Body of pancreas (tissue), 4 donors: ENCODE measurements at regions not wholly inside any gene's neighbourhood (a gene's known extent, or its start where the extent isn't known, plus 50 kb on each side); places are given as distances from the start of the nearest gene placed in this dataset.

Source experiments
- POLR2A ChIP-seq, 3 donors: fragments of 450-650 bp; IDR thresholded peaks; one replicate each; pipeline ENCODE4 v1.6.1; 2016; ENCODE audit warnings: antibody characterized with exemption in 3 of 3, mild to moderate bottlenecking in 2 of 3
- TF ChIP-seq, protein P1 (sequence below), 7 experiments: fragments of 450-650 bp in 4 of 7; fragments of 200-600 bp in 3 of 7; sonication (generic) in 3 of 7; IDR thresholded peaks; one replicate each; pipeline ENCODE4 v1.5.1; 2016 to 2019; ENCODE audit warnings: antibody characterized with exemption in 7 of 7

DNA sequence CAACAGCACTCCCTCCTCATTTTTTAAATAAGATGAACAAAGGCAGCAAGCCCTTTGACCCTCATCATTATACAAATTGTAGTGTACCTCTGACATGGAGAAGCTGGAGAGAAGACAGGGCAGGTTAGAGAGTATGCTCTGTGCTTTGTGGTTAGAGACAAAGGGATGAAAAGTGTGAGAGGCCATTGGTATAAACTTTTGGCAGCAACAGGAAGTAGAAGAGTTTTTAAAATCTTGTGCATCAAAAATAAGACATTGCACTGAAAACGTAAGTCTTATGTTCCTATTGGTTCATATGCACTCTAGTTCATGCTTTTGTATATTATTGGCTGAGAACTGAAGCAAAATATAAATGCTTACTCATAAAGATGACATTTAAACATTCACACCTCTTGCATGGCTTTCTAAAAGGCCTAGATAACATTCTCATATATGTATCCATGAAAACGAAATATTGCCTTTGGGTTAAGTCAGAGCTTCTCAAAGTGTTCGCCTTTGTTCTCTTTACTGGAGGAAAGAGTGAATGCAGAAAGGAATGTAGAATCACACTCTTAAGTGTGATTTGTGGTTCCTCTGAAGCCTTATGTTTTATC is 158.0 kb downstream of the PALM2AKAP2 start:
- TF ChIP-seq, protein P1, sequence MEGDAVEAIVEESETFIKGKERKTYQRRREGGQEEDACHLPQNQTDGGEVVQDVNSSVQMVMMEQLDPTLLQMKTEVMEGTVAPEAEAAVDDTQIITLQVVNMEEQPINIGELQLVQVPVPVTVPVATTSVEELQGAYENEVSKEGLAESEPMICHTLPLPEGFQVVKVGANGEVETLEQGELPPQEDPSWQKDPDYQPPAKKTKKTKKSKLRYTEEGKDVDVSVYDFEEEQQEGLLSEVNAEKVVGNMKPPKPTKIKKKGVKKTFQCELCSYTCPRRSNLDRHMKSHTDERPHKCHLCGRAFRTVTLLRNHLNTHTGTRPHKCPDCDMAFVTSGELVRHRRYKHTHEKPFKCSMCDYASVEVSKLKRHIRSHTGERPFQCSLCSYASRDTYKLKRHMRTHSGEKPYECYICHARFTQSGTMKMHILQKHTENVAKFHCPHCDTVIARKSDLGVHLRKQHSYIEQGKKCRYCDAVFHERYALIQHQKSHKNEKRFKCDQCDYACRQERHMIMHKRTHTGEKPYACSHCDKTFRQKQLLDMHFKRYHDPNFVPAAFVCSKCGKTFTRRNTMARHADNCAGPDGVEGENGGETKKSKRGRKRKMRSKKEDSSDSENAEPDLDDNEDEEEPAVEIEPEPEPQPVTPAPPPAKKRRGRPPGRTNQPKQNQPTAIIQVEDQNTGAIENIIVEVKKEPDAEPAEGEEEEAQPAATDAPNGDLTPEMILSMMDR (IDR thresholded peaks at IDR 0.05), result no peak
- TF ChIP-seq POLR2A (IDR thresholded peaks at IDR 0.05), result no peak
